Transverse colon (tissue), 4 donors: ENCODE measurements at regions not wholly inside any gene's neighbourhood (a gene's known extent, or its start where the extent isn't known, plus 50 kb on each side); places are given as distances from the start of the nearest gene placed in this dataset.

Source experiments
- EP300 ChIP-seq: sonication (generic); formaldehyde crosslinking; IDR thresholded peaks from one replicate; pipeline ENCODE4 v1.6.1; 2017; ENCODE audit warnings: antibody characterized with exemption, low read depth
- POLR2A ChIP-seq: fragments of 450-650 bp; IDR thresholded peaks from one replicate; pipeline ENCODE4 v1.6.1; 2016; ENCODE audit warnings: antibody characterized with exemption, mild to moderate bottlenecking, moderate library complexity
- POLR2AphosphoS5 ChIP-seq, 3 donors: sonication (generic); formaldehyde crosslinking; IDR thresholded peaks; one replicate each; pipeline ENCODE4 v1.6.1; 2016; ENCODE audit warnings: antibody characterized with exemption in 3 of 3
- TF ChIP-seq, protein P1 (sequence below), 5 experiments: fragments of 200-600 bp in 3 of 5; fragments of 450-650 bp in 2 of 5; sonication (generic) in 3 of 5; IDR thresholded peaks; 1 replicate in 2 of 5; 2 replicates in 3 of 5; pipeline ENCODE4 v1.5.1; 2016 to 2017; ENCODE audit warnings: antibody characterized with exemption in 5 of 5, inconsistent platforms in 3 of 5, mild to moderate bottlenecking in 2 of 5, moderate library complexity in 1 of 5

GRCh38 chr3:144273601-144274000 is 302.0 kb downstream of the DIPK2A start:
- TF ChIP-seq, protein P1, sequence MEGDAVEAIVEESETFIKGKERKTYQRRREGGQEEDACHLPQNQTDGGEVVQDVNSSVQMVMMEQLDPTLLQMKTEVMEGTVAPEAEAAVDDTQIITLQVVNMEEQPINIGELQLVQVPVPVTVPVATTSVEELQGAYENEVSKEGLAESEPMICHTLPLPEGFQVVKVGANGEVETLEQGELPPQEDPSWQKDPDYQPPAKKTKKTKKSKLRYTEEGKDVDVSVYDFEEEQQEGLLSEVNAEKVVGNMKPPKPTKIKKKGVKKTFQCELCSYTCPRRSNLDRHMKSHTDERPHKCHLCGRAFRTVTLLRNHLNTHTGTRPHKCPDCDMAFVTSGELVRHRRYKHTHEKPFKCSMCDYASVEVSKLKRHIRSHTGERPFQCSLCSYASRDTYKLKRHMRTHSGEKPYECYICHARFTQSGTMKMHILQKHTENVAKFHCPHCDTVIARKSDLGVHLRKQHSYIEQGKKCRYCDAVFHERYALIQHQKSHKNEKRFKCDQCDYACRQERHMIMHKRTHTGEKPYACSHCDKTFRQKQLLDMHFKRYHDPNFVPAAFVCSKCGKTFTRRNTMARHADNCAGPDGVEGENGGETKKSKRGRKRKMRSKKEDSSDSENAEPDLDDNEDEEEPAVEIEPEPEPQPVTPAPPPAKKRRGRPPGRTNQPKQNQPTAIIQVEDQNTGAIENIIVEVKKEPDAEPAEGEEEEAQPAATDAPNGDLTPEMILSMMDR (IDR thresholded peaks at IDR 0.05), result no peak
- TF ChIP-seq POLR2AphosphoS5 (IDR thresholded peaks at IDR 0.05), result peak in 2 of 3 donors; percentile 55
- no peak for TF ChIP-seq POLR2A
- no peak for TF ChIP-seq EP300
